ENCODE measurements at regions not wholly inside any gene's neighbourhood (a gene's known extent, or its start where the extent isn't known, plus 50 kb on each side); places are given as distances from the start of the nearest gene placed in this dataset.

DNA sequence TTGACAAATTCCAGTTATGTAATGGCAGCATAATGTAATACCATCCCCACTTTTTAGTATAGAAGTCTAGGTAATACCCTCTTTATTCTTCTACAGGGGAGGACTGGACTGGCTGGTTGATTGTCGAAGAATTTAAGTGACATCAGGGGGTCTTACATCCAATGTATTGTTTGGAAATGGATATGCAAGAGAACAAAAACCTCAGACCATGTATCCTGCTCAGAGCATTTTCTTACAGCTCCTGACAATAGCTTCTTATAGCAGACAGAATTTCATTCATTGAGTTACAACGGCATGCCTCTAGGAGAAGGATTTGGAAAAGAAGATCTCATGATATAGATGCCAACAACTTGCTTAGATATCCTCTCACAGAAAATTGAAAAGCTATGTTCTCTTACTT lies 2032.3 kb downstream of the EFNA5 start:
- no peak for DNase-seq

DNA sequence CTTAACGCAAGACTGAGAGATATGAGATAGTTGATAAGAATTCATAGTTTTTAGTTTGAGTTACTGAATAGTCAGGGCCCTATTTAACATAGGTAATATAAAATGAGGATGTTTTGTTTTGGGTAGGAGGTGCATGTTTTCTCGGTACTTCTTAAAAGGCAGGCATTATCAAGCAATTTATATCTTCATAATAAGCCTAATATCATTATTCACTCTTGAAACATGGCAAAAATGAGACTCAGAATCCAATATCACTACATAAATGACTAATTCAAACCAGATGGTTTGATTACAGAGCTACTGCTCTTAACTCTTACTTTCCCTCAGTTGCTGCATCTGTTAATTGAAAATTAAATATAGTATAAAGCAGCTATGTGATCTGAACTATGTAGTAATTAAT lies 2038.7 kb downstream of the EFNA5 start:
- no peak for DNase-seq

DNA sequence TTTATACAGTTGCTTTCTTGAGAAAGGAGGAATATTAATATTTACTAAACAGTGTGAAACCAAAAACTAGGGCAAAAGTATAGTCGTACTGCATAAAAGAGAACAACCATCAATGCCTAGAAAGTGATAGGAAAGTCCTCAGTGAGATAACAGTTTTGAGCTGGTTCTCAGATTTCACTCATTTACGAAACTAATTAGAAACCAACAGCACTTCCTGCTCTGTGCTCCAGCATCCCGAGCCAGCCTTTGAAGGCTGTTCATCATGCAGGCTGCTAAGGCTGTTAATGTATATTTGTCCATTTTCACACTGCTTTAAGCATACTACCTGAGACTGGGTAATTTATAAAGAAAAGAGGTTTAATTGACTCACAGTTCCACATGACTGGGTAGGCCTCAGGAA lies 2039.9 kb downstream of the EFNA5 start:
- DNase-seq = no peak

DNA sequence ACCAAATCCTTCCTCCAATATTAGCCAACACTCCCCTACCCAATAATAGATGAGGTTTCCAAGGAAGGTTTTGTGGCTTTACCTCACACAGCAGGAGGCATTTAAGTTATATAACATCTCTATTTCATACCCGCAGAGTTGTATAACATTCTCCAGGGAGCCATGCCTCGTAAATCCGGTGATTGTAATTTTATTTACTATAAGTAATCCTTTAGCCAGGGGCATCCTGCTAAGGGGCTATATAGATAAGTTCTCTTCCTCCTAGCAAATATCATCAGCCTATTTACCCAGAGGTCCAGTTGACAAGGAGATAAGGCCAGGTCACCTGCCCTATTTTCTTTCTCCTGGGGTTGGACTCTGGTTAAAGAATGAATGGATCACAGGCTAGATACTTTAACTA lies 2051.0 kb downstream of the EFNA5 start:
- no peak for DNase-seq

DNA sequence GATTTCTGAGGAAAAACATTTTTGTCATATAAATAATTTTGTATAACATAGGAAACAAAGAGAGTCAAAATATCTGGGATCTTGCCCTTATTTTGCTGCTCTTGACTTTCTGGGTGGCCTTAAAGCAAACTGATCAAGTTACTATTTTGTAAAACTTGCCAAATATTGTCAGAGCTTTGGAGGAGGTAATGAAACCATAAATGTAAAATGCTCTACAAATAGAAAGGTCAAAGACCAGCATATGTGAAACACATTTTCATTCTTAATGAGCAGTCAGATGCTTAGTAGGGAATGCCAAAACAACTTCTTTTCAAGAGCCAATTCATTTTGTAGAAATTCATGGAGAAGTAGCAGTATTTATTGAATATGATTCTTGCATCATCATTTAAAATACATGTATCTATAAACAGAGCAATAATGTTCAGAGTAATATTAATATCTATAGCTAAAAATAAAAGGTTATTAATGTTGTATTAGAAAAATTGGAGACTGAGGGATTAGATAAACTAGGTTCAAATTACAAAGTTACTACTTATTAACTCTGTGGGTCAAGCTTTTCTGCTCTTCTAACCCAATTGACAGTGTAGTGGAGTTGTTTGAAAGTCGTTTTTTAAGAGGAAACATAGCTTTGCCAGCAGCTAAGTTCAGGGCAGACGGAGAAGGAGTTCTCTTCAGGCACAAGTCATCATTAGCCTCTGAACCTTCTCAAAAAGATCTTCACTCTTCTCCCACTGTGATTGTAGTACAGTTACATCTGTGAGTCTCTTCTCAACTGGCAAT lies 2053.1 kb downstream of the EFNA5 start:
- no peak for DNase-seq

DNA sequence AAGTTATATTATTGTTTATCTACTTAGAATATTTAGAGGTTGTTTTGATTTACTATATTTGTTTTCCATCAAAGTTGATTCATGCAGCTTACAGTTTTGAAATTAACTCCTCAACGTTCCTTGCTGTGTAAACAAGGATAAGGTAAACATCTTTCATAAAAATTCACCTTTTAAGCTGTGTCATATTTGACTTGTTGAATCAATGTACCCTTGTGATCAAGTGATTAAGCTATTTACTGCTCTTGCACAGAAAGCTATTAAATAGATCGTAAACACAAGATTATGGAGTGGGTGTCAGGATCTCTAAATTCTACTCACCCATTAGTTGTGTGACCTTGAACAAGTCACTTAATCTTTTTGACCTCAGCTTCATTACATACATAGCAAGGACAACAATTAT lies 2054.0 kb upstream of the NUDT12 start:
- no peak for DNase-seq

DNA sequence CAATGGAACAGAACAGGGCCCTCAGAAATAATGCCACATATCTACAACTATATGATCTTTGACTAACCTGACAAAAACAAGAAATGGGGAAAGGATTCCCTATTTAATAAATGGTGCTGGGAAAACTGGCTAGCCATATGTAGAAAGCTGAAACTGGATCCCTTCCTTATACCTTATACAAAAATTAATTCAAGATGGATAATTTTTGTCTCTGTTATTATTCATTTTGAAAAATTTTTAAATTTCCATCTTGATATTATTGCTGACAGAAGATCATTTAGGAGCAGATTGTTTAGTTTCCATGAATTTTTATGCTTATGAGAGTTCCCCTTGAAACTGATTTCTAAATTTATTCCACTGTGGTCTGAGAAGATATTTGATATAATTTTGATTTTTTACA lies 2039.8 kb upstream of the NUDT12 start:
- DNase-seq = peak; percentile 60

DNA sequence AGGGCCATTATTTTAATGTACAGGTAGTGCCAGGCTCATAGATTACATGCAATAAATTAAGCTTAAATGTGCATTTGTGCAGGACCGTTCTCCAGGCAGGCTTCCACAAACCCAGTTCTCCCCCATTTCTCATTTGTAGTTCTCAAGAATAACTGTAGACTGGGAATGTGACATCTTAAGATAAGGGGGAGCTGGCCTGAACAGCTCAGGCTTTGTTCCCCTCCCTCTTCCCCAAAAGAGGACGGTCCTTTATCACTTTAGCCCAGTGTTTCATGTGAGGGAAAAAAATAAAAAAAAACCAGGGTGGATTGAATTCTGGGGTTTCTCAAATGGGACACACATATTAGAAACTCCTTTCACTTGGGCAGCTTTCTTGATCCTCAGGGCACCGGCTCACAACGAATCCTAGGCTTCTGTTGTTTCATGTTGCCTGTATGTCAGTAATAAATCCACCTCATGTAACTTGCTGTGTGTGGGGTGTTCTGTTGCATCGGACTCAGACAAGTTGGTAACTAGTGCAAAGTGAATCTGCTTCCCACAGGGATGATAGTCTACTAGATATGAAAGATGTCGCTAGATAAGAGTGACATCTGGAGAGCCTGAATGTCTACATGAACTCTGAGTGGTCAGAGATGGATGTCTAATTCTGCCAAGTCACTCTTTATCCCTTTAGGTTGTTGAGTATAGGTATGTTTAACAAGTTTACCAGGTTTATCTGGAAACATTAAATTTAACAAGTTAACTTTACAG lies 2030.6 kb upstream of the NUDT12 start:
- DNase-seq = no peak

DNA sequence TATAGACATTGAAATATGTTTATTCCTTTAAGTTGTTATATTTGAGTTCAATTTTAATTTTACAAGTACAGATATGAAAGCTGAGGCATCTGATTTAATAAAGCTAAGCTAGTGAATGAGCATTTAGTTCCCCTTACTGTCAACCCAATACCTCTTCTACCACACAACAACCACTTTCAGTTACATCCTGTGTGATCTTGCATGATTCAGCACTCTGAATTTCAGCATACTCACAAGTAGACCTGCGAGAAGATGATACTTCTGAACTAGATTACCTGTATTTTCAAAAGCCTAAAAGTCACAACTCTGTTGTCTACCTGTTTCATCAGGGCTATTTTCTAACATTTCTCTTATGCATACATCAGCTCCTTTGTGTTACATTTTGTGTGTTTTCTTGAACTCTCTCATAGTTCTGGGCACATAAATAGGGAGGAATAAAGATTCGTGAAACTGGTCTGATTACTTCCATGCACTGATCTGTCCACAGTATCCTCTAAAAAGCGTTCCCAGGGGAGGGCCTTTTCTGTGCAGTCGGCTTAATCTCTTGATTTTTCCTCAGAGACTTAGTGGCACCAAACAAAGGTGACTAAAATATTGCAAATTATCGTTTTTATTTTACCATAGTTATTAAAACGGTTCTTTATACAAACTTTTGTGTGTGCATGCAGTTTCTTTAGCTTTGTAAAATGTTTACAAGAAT lies 2025.5 kb upstream of the NUDT12 start:
- DNase-seq = no peak

DNA sequence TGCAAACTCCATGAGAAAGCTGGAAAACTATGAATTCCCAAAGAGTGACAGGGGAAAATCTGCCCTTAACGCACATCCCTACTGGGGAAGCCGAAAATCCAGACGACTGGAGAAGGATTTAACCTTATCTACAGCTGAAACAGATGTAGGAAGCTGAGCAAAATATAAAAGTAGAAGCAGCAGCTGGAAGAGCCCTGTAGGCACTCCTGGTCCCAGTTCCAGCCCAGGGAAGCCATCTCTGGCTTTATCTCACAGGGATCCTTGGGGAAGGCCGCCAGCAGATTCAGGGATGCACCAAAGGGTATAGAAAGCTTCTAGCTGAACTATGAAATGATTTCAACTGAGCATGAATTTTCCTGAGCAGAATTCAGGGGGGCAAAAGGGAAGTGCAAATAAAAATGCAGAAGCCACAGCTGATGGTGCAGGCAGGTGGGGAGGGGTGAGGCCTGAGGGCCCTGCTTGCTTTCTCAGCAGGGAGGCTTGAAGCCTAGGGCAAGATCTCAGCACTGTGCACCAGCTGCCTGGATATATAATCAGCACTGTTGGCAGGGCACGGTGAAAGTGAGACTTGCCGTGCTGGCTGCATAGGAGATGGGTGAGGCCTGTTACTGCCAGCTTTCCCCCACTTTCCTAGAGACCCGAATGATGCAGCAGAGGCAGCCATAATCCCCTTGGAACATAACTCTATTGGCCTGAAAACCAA lies 2019.5 kb upstream of the NUDT12 start:
- DNase-seq = no peak

DNA sequence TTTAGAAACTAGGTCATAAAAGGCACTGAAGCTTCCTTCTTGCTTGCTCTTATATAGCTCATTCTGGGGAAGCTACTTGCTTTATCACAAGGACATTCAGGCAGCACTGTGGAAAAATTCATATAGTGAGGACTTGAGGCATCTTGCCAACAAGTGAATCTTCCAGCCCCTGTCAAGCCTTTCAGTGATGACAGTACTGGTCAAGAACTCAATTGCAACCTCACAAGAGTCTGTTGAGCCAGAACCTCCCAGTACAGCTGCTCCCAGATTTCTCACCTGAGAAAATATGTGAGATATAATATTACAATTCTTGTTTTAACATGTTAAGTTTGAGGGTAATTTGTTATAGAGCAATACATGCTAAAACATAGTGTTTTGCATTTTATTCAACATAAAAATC lies 2011.0 kb upstream of the NUDT12 start:
- no peak for DNase-seq

DNA sequence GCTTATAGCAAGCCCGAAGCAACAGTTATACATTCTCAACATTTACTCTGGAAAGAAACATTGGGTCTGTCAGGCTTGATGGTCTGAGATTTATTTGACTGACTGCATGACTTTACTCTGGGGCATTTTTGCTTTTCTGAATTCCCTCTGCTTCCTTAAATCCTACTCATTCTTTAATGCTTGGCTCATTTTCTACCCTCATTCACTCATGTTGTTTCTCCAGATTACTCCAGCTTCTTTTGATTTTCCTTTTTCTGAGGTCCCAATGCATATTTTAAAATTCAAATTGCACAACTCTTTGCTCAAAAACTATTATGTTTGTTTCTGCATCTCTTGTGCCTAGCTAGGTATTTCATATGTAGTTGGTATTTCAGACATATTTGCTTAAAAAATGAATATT lies 2002.9 kb upstream of the NUDT12 start:
- DNase-seq = no peak

DNA sequence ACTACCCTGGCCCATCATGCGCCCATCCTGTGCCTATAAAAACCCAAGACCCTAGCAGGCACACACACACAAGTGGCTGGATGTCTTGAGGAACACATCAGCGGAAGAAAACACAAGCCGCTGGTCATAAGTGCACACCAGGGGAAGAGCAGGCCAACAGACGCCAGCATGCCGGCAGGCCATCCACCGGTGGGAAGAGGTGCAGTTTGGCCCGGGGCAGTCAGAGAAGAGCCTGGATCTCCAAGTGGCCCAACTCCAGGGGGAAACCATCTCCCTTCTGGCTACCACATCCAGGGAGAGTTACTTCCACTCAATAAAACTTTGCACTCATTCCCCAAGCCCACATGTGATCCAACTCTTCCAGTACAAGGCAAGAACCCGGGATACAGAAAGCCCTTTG lies 2001.3 kb upstream of the NUDT12 start:
- no peak for DNase-seq

DNA sequence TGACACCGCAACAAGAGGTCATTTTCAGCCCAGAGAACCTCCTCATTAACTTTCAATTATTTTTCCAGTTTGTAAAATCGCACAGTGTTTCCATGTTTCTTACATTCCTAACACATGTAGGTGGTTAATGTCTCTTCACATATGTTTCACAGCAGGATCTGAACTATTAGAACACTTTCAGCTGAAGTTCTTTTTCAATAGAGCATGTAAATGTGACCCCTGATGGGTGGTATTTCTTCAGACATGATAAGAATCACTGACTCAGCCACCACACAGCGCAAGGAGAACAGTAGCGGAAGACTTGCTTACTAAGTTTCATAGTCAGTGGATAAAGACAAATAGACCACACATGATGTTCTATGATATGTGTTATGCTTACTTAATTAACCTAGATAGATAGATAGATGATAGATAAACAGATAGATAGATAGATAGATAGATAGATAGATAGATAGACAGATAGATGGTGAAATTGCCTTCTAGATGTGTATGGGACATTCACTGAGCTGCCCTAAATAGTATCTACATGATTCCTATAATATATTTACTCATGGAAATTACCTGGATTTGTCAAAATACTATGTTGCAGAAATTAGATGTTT lies 1992.1 kb upstream of the NUDT12 start:
- DNase-seq = no peak

DNA sequence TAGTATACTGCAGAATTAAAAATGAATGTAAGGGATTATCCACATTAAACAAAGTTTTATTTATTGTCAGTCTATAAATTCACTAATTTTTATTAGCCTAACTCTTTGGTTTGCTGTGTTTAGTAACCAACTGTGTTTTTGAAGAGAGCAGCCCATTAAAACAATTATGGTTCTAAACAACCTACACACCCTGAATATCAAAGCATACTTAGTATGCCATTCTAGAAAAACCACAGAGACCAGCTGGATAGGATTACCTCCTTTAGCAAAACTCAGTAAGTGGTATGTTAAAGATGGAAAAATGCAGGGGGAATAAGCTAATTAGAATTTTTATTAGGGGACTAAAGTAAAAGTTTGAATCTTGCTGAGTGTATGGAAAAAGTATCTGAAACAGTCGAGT lies 1981.7 kb upstream of the NUDT12 start:
- DNase-seq = no peak

DNA sequence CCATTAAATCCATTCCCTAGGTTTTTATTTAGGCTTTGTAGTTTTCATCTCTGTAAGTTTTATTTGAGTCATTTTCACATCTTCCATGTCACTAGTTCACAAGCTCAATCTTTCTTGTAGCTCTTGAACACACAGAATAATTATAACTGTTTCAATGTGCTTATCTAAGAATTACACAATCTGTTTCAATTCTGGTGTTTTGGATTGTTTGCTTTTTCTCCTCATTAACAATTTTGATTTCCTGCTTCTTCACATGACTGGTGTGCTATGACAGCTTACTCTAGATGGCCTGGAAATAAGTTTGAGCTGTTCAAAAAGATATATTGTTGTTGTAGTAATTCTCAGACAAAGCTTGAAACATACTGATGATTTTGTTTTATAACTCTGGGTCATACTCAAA lies 1974.1 kb upstream of the NUDT12 start:
- no peak for DNase-seq

DNA sequence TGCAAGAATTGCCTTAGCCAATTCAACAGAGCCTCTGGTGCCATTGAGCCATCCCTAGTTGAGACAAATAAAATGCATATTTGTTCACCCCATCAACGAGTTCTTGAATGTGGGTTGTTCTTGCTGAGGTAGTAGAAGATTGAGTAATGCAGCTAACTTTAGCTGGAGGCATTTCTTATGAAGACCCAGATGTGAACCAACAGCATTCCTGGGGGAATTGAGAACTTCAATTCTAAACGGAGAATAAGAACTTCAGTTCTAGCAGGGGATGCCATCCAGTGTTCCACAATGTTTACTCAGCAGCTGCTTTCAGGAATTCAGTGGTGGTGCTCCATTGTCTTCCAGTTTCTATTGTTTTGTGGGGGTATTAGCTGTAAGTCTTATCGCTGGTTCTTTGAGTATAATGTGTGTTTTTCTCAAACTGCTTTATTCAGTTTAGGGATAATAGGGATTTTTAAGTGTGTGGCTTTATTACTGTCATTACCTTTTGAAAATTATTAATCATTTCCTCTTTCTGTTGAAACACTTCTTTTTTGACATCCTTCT lies 1968.2 kb upstream of the NUDT12 start:
- DNase-seq = no peak

DNA sequence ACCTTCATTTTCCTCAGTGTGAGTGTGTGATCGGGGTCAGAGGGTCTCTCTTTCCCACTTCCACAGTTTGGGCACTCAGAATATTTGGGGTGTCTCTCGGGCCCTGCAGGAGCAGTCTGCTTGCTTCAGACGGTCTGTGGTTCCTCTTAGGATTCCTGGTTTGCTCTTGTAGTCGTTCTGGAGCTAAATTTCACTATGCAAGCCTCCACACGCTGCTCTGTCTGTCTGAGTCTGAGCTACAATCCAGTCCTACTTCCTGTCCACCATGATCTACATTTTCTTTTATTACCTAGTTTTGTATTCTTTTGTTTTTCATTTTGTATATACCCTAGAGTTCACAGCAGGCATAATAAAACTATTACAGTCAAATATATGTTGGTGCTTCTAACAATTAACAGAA lies 1967.3 kb upstream of the NUDT12 start:
- DNase-seq = no peak

DNA sequence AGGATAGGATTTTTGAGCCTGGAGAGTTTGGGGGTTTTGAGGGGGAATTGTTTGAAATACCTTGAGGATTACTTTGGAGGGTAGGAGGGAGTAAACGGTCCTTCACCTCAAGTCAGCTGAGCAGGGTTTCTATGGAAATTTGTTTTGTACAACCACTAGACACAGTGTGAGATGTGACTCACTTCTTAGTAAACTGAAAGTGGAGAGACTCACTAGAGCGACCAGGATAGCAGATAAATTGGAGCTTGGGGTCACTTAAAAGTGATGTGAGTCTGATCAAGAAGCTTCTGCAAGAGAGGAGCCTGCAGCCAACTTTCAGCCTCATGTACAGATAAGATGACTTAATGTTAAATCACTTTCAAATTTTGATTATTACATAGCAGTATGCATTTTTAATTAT lies 1945.9 kb upstream of the NUDT12 start:
- no peak for DNase-seq

DNA sequence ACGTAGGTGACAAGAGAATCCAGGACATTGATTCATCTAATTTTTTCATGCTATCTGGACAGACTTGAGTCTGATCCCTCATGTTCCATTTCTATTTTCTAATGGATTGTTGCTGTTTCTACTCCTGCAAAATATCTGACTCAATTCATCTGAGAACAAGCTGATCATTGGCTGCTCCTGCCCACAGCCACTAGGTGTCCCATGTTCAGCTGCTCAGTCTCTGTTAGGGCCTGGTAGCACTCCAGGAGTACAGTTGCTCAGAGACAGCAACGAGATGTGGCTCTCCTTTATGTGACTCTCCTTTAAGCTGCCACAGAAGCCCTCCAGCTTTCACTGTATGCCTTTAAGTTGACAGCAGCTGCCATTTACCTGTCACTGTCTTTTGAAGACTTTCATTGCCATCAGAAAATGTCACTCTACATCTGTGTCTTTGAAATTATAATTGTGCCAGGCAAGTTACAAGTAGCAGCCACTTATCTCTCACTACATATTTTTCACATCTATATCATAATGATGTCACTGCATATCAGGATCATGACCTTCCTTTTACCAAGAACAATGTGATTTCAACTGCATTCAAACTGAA lies 1944.2 kb upstream of the NUDT12 start:
- DNase-seq = no peak

DNA sequence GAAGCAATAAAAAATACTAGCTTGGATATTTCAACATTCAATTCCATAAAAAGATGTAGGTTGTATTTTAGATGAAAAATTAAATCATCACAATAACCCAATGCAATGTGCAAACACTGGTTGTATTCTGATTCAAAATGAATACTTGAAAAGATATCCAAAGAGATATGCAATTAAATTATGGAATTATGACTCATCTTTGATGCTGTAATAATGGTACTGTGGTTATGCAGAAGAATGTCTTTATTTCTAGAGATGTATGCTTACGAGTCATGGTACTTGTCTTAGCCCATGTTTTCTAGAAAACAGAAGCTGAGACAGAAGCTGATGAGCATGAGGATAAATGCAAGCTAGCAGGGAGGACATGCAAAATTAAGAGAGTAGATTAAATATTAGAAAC lies 1941.4 kb upstream of the NUDT12 start:
- DNase-seq = no peak

DNA sequence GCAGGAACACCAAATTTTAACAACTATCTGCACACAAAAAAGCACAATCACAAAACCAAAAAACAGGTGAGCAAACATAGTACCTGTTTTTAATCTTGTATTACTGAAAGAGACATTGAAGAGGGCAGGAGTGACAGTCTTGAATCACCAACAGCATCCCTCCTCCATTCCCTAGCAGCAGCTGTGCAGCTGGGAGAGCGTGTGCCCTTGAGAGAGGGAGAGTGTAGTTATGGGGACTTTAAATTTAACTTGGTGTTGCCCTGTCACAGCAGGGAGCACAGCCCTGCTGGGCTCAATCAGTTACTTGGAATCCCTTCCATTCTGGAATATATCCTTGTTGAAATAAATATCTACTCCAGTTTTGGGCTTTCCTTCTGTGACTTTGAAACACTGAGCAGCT lies 1938.7 kb upstream of the NUDT12 start:
- no peak for DNase-seq
